ENCODE measurements at regions not wholly inside any gene's neighbourhood (a gene's known extent, or its start where the extent isn't known, plus 50 kb on each side); places are given as distances from the start of the nearest gene placed in this dataset.
A peak's percentile ranks its signal among the peaks of the same experiment; 100 is the strongest.

GRCh38 chr10:3857318-3857717, 72.3 kb upstream of the KLF6 start:
- 76 to 90% (median 85%) methylated on average over 8 of the region's 8 CpGs for WGBS, 5 donors
- TF ChIP-seq CTCF (IDR thresholded peaks at IDR 0.05 in 8 of 11, conservative IDR thresholded peaks at IDR 0.05 in 3 of 11) (no peak), POLR2AphosphoS5 (IDR thresholded peaks at IDR 0.05) (no peak), POLR2A (IDR thresholded peaks at IDR 0.05) (no peak)
- Histone ChIP-seq H3K36me3 (no peaks in the 10 kb centered on the region), H3K27me3 (replicated peaks in 1 of 7) (no peaks in the 10 kb centered on the region), H3K4me3 (no peak overlapping the region), H3K27ac (no peak overlapping the region), H3K4me1 (peaks cover under 1 to 12% (median 6%) of the 10 kb centered on the region in 6 donors), H3K9me3 (no peaks in the 10 kb centered on the region)
- no peak for DNase-seq
- intact Hi-C loops (cut with DNase I; ENCODE audit: low total_unique reads), result no loop called here

GRCh38 chr10:3856593-3856992, 71.6 kb upstream of the KLF6 start:
- Histone ChIP-seq H3K27ac (no peak overlapping the region), H3K36me3 (no peaks in the 10 kb centered on the region), H3K9me3 (no peaks in the 10 kb centered on the region), H3K4me1 (peaks cover 5 to 19% (median 12%) of the 10 kb centered on the region in 6 donors), H3K27me3 (replicated peaks in 1 of 7) (no peaks in the 10 kb centered on the region), H3K4me3 (no peak overlapping the region)
- DNase-seq, result no peak
- WGBS, 5 donors, result 91 to 95% (median 93%) methylated on average over 7 of the region's 7 CpGs
- TF ChIP-seq POLR2A (IDR thresholded peaks at IDR 0.05) (no peak), POLR2AphosphoS5 (IDR thresholded peaks at IDR 0.05) (no peak)
- intact Hi-C loops (cut with DNase I; ENCODE audit: low total_unique reads), result no loop called here

GRCh38 chr10:3853547-3854303, 68.7 kb upstream of the KLF6 start:
- H3K4me1 ChIP-seq, result peaks cover 8 to 32% (median 21%) of the 10 kb centered on the region in 6 donors
- TF ChIP-seq POLR2A (IDR thresholded peaks at IDR 0.05), result no peak
- TF ChIP-seq POLR2AphosphoS5 (IDR thresholded peaks at IDR 0.05), result no peak
- TF ChIP-seq CTCF (IDR thresholded peaks at IDR 0.05 in 8 of 11, conservative IDR thresholded peaks at IDR 0.05 in 3 of 11), result no peak
- H3K9me3 ChIP-seq, result no peaks in the 10 kb centered on the region
- no peak for DNase-seq
- H3K36me3 ChIP-seq, result no peaks in the 10 kb centered on the region
- no peak overlapping the region for H3K4me3 ChIP-seq
- intact Hi-C loops (cut with DNase I; ENCODE audit: low total_unique reads), result no loop called here
- no peaks in the 10 kb centered on the region for H3K27me3 ChIP-seq (replicated peaks in 1 of 7)
- 90 to 96% (median 93%) methylated on average over 11 of the region's 11 CpGs for WGBS, 5 donors
- H3K27ac ChIP-seq, result no peak overlapping the region

GRCh38 chr10:3853016-3853415, 68.0 kb upstream of the KLF6 start:
- peak overlapping the region in 5 of 8 donors; percentile 75 to 89 (median 87) for H3K27ac ChIP-seq
- no peaks in the 10 kb centered on the region for H3K9me3 ChIP-seq
- no peaks in the 10 kb centered on the region for H3K27me3 ChIP-seq (replicated peaks in 1 of 7)
- TF ChIP-seq POLR2AphosphoS5 (IDR thresholded peaks at IDR 0.05) (no peak), CTCF (IDR thresholded peaks at IDR 0.05 in 8 of 11, conservative IDR thresholded peaks at IDR 0.05 in 3 of 11) (no peak), POLR2A (IDR thresholded peaks at IDR 0.05) (no peak)
- H3K4me1 ChIP-seq, result peaks cover 8 to 32% (median 21%) of the 10 kb centered on the region in 6 donors
- peak; percentile 82 for DNase-seq
- no peaks in the 10 kb centered on the region for H3K36me3 ChIP-seq
- WGBS, 5 donors, result 87 to 96% (median 89%) methylated on average over 9 to 10 of the region's 10 CpGs
- no peak overlapping the region for H3K4me3 ChIP-seq
- intact Hi-C loops (cut with DNase I; ENCODE audit: low total_unique reads), result no loop called here
